ENCODE measurements at regions not wholly inside any gene's neighbourhood (a gene's known extent, or its start where the extent isn't known, plus 50 kb on each side); places are given as distances from the start of the nearest gene placed in this dataset.

- TF ChIP-seq CTCF (conservative IDR thresholded peaks at IDR 0.05; ENCODE audit: low read depth in 2 of 2) (no peak), REST (IDR thresholded peaks at IDR 0.05; ENCODE audit: unreplicated experiment) (no peak), JUNB (IDR thresholded peaks at IDR 0.05; ENCODE audit: unreplicated experiment) (no peak), EZH2 (IDR thresholded peaks at IDR 0.05; ENCODE audit: low read depth, unreplicated experiment) (no peak), ZNF331 (CRISPR knock-in tag; IDR thresholded peaks at IDR 0.05; ENCODE audit: low read depth) (no peak), EZH2phosphoT487 (IDR thresholded peaks at IDR 0.05; ENCODE audit: unreplicated experiment) (no peak)
These were observed 504.4 kb downstream of the TFAP2B start for GRCh38 chr6:51323056-51323455.
